Tibial nerve (tissue), 4 donors: ENCODE measurements at regions not wholly inside any gene's neighbourhood (a gene's known extent, or its start where the extent isn't known, plus 50 kb on each side); places are given as distances from the start of the nearest gene placed in this dataset.

Source experiments
- CTCF ChIP-seq, 5 experiments: fragments of 200-600 bp in 3 of 5; fragments of 450-650 bp in 2 of 5; sonication (generic) in 3 of 5; IDR thresholded peaks; one replicate each; pipeline ENCODE4 v1.5.1; 2016 to 2019; ENCODE audit warnings: antibody characterized with exemption in 5 of 5, mild to moderate bottlenecking in 3 of 5, moderate library complexity in 2 of 5
- EP300 ChIP-seq, 2 donors: sonication (generic); formaldehyde crosslinking; IDR thresholded peaks; one replicate each; pipeline ENCODE4 v1.6.1; 2017; ENCODE audit warnings: antibody characterized with exemption in 2 of 2, mild to moderate bottlenecking in 1 of 2
- POLR2A ChIP-seq, 2 donors: fragments of 450-650 bp; IDR thresholded peaks; one replicate each; pipeline ENCODE4 v1.6.1; 2017; ENCODE audit warnings: antibody characterized with exemption in 2 of 2, mild to moderate bottlenecking in 2 of 2, moderate library complexity in 2 of 2

GRCh38 chr17:22569459-22570143 is 877.3 kb downstream of the KCNJ18 start:
- TF ChIP-seq CTCF (IDR thresholded peaks at IDR 0.05) (no peak), POLR2A (IDR thresholded peaks at IDR 0.05) (no peak), EP300 (IDR thresholded peaks at IDR 0.05) (no peak)
